ENCODE measurements at regions not wholly inside any gene's neighbourhood (a gene's known extent, or its start where the extent isn't known, plus 50 kb on each side); places are given as distances from the start of the nearest gene placed in this dataset.

DNA sequence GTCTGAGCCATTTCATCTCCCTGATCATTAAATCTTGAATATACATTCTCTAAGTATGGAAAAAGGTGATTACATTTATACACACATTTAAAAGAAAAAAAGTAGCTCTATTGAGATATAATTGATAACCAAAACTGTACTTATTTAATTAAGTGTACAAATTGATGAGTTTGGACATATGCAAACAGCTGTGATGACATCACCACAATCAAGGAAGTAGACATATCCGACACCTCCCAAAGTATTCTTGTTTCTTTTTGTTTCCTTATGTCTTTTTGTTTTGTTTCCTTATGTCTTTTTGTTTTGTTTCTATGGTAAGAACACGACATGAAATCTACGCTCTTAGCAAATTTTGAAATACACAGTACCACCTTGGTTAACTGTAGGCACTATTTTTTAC lies 1393.9 kb upstream of the MIR17HG start:
- no peak for DNase-seq

DNA sequence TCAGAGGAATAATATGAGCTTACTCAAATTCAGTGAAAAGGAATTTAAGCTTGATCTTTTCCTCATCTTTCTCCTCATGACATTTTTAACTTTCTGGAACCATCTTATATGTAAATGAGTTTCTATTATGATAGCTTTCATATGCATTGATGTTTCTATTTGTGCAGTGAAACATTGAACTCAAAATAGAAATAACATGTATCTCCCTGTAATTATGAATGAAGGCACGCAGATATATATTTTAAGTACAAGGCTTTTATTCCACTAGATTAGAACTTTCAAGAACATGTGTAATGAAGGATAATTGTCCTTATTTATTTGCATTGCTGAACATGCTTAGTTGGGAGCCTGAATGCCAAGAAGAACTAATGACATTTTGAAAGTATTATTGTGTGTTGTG lies 1391.7 kb upstream of the MIR17HG start:
- no peak for DNase-seq

DNA sequence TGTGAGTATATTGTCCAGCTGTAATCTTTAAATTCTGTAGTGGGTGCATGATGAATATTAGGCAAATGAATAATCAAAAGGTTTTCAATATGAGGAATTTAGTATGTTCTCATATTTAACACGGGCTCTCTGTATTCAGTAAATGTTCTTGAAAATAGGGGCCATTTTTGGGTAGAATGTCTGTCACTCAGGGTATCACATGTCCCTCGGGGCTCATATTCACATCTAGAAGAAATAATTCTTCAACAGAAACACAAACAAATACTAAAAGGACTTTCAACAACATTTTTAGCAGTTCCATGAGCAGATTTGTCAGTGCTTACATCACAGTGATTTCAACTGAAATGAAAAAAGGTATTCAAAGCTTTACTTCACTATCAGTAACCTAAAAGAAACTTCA lies 1388.4 kb upstream of the MIR17HG start:
- no peak for DNase-seq

DNA sequence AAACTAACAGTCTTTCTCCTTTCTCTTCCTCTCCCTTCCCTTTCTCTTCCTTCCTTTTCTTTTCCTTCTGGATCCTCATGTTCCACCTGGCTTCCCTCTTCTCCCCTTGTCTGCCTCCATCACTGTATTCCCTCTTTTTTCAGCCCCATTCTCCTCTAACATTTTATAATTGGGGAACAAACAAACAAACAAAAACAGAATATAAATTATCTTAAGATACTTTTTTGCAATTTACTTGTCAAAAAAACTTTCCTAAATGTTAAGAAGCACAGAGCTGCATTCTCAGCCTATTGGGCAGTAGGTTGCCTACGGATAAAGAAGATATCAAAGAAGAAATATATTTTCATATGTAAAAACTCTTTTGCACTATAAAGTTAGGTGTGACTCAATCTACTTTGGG lies 1382.2 kb upstream of the MIR17HG start:
- no peak for DNase-seq

- DNase-seq: no peak
Observed at GRCh38 chr13:89966524-89966923, 1381.0 kb upstream of the MIR17HG start.

DNA sequence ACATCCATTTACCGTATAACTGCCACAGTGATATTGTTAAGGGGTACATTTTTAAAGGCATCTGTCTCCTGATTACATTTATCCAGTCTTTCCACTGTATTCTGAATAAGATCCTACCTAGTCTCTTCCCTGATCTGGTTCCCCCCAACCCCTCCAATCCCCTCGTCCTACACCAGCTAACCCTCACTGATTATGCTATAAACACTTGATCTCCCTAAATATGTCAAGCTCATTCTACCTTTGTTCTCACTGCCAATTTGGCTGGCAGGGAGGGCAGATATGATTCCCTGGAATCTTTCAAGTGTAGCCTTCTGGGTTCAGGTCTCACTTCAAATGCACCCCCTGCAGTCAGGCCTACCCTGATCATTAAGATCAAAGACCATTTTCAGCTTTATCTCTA lies 1379.8 kb upstream of the MIR17HG start:
- DNase-seq: no peak

DNA sequence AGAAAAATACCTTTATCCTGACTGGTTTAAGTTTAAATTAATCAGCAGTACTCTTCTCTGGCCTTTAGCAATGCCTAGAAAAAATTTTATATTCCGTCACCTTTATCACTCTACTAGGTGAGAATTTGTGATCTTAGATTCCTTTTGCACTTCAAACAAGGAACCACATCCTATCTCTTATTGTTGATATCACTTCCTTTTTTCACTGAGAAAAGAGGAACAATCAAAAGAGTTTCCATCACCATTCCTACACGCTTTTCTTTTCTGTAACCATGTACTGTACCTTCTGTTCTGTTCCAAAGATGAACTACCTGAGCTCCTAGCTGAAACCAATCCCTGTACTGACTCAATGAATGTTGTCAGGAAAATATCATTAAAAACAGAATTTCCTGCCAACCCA lies 1379.0 kb upstream of the MIR17HG start:
- DNase-seq: no peak

DNA sequence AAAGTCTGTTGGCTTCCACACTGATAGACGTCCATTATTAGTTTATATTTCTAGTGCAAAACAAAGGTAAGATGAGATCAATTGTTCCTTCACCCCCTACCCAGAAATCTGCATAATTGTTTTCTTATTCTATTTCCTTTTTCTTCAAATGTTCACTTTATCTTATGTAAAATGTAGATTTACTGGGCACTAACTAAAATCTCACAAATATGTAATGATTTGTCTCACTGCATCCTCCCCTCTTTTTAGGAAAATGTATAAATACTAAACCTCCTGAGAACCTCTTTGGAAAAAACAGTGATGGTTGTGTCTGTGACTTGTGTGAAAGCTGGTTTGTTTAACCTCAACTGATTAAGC lies 1377.2 kb upstream of the MIR17HG start:
- DNase-seq: no peak

GRCh38 chr13:89977203-89977602 lies 1370.3 kb upstream of the MIR17HG start:
- DNase-seq: no peak

- DNase-seq: no peak
Observed at GRCh38 chr13:89980896-89981295, 1366.6 kb upstream of the MIR17HG start.

GRCh38 chr13:89982407-89983095 lies 1364.9 kb upstream of the MIR17HG start:
- no peak for DNase-seq

GRCh38 chr13:89988206-89988605 lies 1359.3 kb upstream of the MIR17HG start:
- DNase-seq: no peak

DNA sequence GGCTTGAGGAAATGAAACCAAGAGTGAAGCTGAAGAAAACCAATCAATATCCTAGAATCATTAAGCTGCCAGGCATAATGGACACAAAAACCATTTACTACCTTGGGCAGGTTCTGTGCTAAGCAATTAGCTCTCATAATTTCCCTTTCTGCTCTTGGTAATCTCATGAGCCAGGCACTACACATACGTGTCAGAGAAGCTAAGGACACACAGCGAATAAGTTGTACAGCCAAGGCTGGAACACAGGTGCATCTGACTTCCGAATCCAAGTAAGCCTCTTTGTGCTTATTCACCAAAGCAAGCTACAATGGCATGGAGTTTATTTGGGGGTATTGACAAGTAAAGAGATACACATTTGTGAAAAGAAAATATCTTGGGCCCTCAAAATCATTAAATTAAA lies 1343.9 kb upstream of the MIR17HG start:
- DNase-seq: no peak

- no peak for DNase-seq
Observed at GRCh38 chr13:90008707-90009149, 1338.8 kb upstream of the MIR17HG start.

DNA sequence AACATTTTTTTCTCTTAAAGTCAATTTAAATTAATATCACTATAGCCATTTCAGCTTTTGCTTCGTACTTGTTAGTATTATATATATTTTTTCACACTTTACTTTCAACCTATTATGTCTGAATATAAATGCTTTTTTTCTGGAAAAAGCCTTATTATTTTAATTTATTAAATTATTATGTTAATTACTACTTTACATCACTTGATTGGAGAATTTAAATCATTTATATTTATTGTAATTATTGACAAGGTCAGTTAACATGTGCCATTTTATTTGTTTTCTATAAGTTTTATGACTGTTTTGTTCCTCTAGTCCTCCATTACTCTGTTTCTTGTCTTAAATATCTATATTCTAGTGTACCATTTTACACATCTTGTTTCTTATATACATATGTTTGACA lies 1333.4 kb upstream of the MIR17HG start:
- no peak for DNase-seq

DNA sequence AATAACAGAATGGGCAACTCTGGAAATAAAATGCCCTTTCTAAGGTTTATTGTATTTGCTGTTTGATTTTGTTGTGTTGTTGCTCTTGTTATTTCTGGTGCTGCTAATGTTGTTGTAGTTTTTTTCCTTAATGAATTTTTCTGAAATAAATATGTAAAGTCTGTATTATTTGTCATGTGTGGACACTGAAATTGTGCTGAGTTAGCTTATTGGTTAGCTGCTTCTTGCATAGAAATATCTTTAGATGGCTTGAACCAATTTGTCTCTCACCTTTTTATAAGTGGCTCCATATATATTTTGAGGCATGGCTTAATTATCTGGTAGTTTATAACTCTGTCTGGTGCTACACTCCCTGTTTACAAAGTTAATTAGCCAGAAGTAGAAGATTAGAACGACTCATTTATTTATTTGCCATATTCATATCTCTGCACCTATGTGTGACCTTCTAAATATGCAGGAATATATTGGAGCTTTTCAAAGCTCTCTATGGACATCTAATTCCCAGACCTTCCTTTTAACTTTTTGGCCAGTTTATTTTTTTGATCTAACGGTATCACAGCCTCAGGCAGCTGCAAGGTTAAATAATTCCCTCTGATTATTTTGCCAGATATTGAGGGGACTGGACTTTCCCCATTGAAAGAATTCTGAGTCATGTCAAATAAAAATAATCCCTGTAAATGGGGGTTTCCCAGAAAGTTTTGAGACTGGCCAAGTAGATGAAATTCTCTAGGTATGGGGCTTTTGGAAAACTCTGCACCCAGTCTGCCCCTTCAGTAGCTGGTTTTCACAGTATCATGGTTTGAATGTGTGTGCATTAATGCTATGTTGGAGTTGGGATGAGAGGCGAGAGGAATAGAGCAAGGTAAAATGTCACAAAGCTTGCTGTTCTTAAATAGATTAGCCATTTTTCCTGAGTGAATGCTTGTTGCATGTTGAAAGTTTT lies 1331.7 kb upstream of the MIR17HG start:
- no peak for DNase-seq

- DNase-seq: no peak
Observed at GRCh38 chr13:90016688-90017087, 1330.8 kb upstream of the MIR17HG start.

DNA sequence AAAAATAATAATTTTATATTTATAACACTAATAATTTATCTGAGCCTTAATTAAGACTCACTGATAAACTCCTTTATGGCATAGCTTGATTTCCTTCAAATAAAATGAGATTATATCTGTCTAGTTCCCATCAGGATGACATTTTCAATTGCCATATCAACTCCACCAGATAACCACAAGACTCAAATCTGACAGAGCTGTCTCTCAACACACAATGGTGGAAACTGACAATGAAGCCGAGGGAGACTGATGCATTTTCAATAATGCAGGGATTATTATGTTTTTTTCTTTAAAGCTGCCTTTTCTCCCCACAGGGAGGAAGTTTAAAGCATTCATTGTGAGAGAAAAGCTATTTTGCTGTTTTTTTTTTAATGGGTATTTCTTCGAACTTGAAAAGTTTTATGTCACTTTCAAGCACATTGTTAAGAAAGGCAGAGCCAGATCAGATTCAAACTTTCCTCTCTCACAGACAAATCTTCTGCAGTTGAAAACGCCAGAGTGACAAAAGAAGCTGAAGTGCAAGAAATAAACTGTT lies 1326.9 kb upstream of the MIR17HG start:
- DNase-seq: no peak

DNA sequence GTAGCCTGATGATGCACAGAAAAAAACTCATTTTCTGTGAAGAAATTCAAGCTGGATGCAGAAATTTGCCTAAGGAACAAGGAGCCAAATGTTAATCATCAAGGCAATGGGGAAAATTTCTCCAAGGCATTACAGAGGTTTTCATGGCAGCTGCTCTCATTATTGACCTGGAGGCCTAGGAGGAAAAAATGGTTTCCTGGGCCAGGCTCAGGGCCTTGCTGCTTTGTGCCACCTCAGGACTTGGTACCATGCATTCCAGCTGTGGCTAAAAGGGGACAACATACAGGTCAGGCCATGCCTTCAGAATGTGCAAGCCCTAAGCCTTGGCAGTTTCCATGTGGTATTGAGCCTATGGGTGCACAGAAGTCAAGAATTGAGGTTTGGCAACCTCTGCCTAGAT lies 1320.1 kb upstream of the MIR17HG start:
- no peak for DNase-seq

DNA sequence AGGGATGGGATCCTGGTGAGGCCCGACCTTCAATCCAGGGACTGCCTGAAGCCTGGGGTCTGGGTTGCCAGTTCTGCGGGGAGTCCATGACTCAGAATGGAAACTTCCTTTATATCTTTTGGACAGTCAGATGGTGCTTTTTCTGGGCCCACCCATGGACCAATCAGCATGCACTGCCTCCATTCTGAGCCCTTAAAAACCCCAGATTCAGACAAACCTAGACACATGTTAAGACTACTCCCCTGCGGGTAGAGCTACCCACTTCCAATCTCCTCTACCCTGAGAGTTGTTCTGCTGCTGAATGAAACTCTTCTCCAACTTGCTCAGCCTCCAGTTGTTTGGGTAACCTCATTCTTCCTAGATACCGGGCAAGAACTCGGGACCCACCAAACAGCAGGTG lies 1315.2 kb upstream of the MIR17HG start:
- DNase-seq: no peak

- DNase-seq: no peak
Observed at GRCh38 chr13:90032841-90033493, 1314.5 kb upstream of the MIR17HG start.

- no peak for DNase-seq
Observed at GRCh38 chr13:90039516-90039915, 1308.0 kb upstream of the MIR17HG start.

- DNase-seq: no peak
Observed at GRCh38 chr13:90047600-90047999, 1299.9 kb upstream of the MIR17HG start.

All from COR-L47 (cell line).